Endothelial cell of umbilical vein (primary cell): ENCODE measurements at regions not wholly inside any gene's neighbourhood (a gene's known extent, or its start where the extent isn't known, plus 50 kb on each side); places are given as distances from the start of the nearest gene placed in this dataset.

ENCODE experiments used
- BruUV-seq: library from RNA; stranded (reverse); fragments of 400-500 nt; replicated peaks from 2 replicates; lab custom pipeline; 2021; lab: Mats Ljungman, UMichigan
- CTCF ChIA-PET: fragments of 300-600, 350-600 bp; sonication (Branson Sonifier 250); formaldehyde crosslinking; loops from one replicate; lab custom pipeline; 2021; ENCODE audit warnings: antibody characterized with exemption, inconsistent platforms; lab: Charles Lee
- POLR2A ChIA-PET: fragments of 300-600, 350-600 bp; sonication (Branson Sonifier 250); formaldehyde crosslinking; loops from one replicate; lab custom pipeline; 2021; ENCODE audit warnings: antibody characterized with exemption, inconsistent platforms; lab: Charles Lee
- DNase-seq: peaks from one replicate; pipeline ENCODE4 v3.0.0-alpha.2; 2011; ENCODE audit warnings: low read depth, low spot score
- FAIRE-seq: peaks from 2 replicates; lab custom pipeline; 2011; peaks lifted over from hg19 to GRCh38; lab: Jason Lieb, UNC
- H2AFZ ChIP-seq: 2 replicates; pipeline ENCODE4 v1.6.0; 2012; ENCODE audit warnings: low read depth, low read length, control low read depth, inconsistent platforms
- H3K27ac ChIP-seq: 2 replicates; pipeline ENCODE4 v1.5.1; 2011; ENCODE audit warnings: low read depth, mild to moderate bottlenecking, control low read depth, low read length, moderate library complexity; ENCODE audit not compliant: insufficient read depth
- H3K27me3 ChIP-seq, 2 experiments: 2 replicates each; pipeline versions ENCODE4 v1.6.0 to v1.6.1; 2011; ENCODE audit warnings: low read length in 2 of 2, mixed read lengths in 1 of 2; ENCODE audit not compliant: control insufficient read depth in 2 of 2, insufficient read depth in 2 of 2
- H3K36me3 ChIP-seq, 2 experiments: 2 replicates in 1 of 2; 3 replicates in 1 of 2; pipeline ENCODE4 v1.5.1; 2011; ENCODE audit warnings: low read length in 2 of 2, mild to moderate bottlenecking in 1 of 2, moderate library complexity in 1 of 2; ENCODE audit not compliant: control insufficient read depth in 2 of 2, insufficient read depth in 2 of 2; ENCODE audit errors: extremely low read depth in 1 of 2
- H3K4me1 ChIP-seq: 3 replicates; pipeline ENCODE4 v1.5.1; 2011; ENCODE audit warnings: mild to moderate bottlenecking, low read length; ENCODE audit not compliant: control insufficient read depth, insufficient read depth; ENCODE audit errors: extremely low read depth
- H3K4me2 ChIP-seq: 2 replicates; pipeline ENCODE4 v1.6.1; 2011; ENCODE audit warnings: low read length, control low read depth, mixed read lengths; ENCODE audit not compliant: insufficient read depth
- H3K4me3 ChIP-seq, 3 experiments: fragments of 200-600 bp in 1 of 3; sonication (generic), shearing (Covaris generic) in 1 of 3; replicated peaks in 1 of 3; 2 replicates each; pipeline ENCODE4 v1.5.1; 2011 to 2016; ENCODE audit warnings: control low read depth in 3 of 3, low read length in 3 of 3, mild to moderate bottlenecking in 2 of 3, inconsistent platforms in 1 of 3, low read depth in 1 of 3, moderate library complexity in 1 of 3; ENCODE audit not compliant: insufficient read depth in 1 of 3
- H3K79me2 ChIP-seq: 2 replicates; pipeline ENCODE4 v1.6.0; 2012; ENCODE audit warnings: low read length, inconsistent platforms; ENCODE audit not compliant: control insufficient read depth, insufficient read depth
- H3K9ac ChIP-seq: replicated peaks from 2 replicates; pipeline ENCODE3; 2011; ENCODE audit warnings: low read length, control low read depth; ENCODE audit not compliant: insufficient read depth; ENCODE audit errors: extremely low read depth
- H3K9me1 ChIP-seq: replicated peaks from 3 replicates; pipeline ENCODE4 v1.6.0; 2011; ENCODE audit warnings: mild to moderate bottlenecking, low read length; ENCODE audit not compliant: control insufficient read depth, insufficient read depth; ENCODE audit errors: extremely low read depth
- H3K9me3 ChIP-seq: replicated peaks from 2 replicates; pipeline ENCODE4 v1.5.1; 2012; ENCODE audit warnings: low read length, inconsistent platforms; ENCODE audit not compliant: control insufficient read depth, insufficient read depth
- H4K20me1 ChIP-seq: replicated peaks from 2 replicates; pipeline ENCODE3; 2011; ENCODE audit warnings: mild to moderate bottlenecking, low read length; ENCODE audit not compliant: control insufficient read depth, insufficient read depth; ENCODE audit errors: extremely low read depth
- EZH2 ChIP-seq: IDR thresholded peaks from 2 replicates; pipeline ENCODE4 v1.6.1; 2012; ENCODE audit warnings: borderline replicate concordance, low read depth, mild to moderate bottlenecking, moderate library complexity, low read length, inconsistent platforms; ENCODE audit not compliant: severe bottlenecking
- FOS ChIP-seq: IDR thresholded peaks from 2 replicates; pipeline ENCODE4 v1.6.1; 2011; ENCODE audit warnings: mild to moderate bottlenecking, low read length, moderate library complexity, borderline replicate concordance; ENCODE audit not compliant: insufficient read depth
- GATA2 ChIP-seq: IDR thresholded peaks from 2 replicates; pipeline ENCODE4 v1.7.0; 2011; ENCODE audit warnings: low read depth, mild to moderate bottlenecking, moderate library complexity, mixed read lengths, low read length; ENCODE audit not compliant: insufficient read length, insufficient read depth
- JUN ChIP-seq: IDR thresholded peaks from 2 replicates; pipeline ENCODE4 v1.6.1; 2011; ENCODE audit warnings: borderline replicate concordance, low read depth; ENCODE audit not compliant: insufficient read length, insufficient read depth
- POLR2AphosphoS5 ChIP-seq: IDR thresholded peaks from 2 replicates; pipeline ENCODE4 v1.6.1; 2012; ENCODE audit warnings: low read depth, mild to moderate bottlenecking, control low read depth, low read length, moderate library complexity; ENCODE audit not compliant: insufficient read depth
- dilution Hi-C: fragments of 300-500 bp; cut with MboI; formaldehyde crosslinking; loops from one replicate; pipeline ENCODE4 v1.15.0; 2019; ENCODE audit warnings: low sequenced_read_pairs; ENCODE audit not compliant: extremely low pct_ligation_motif_present
- intact Hi-C: fragments of 100-400 bp; cut with micrococcal nuclease; formaldehyde crosslinking; loops from one replicate; pipeline ENCODE4 v1.10.0; 2022
- TF ChIP-seq, protein P1 (sequence below): IDR thresholded peaks from 2 replicates; pipeline ENCODE4 v1.6.1; 2011; ENCODE audit not compliant: insufficient read depth, insufficient read length
- TF ChIP-seq, protein P2 (sequence below), 2 donors: IDR thresholded peaks; 1 replicate in 1 of 2; 2 replicates in 1 of 2; pipeline ENCODE4 v1.5.1; 2011; ENCODE audit warnings: low read length in 2 of 2, mild to moderate bottlenecking in 2 of 2, moderate library complexity in 2 of 2, control low read depth in 1 of 2, inconsistent platforms in 1 of 2, low read depth in 1 of 2; ENCODE audit not compliant: insufficient read depth in 1 of 2; ENCODE audit errors: extremely low read depth in 1 of 2

DNA sequence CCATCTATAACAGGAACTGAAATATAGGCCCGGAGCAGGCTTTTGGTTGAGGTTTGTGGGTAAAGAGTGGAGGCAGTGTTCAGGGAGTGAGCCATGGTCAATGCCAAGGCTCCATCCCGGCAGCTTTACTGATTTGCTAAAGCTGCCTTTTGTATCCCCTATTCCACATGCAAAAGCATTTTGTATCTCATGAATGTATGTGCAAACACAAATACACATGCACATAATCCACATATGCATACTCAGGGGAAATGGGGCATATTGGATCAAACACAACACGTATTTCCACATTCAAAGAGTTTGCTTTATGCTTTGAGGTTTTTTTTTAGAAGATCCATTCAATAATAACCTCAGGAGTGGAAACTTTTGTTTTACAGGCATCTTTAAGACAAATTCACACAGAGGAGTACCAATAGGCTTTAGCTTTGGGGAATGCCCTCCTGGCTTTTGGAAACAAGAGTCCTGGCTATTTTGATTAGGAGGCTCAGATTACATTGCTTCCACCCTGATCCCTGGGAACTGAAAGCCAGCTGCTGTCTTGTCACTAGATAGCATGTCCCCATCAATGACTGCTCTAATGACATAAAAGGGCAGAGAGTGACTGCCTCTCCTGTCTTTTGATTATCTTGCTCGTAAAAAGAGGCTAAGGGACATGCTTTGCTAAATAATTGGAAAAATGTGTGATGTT, 263.2 kb downstream of the EN1 start:
- FAIRE-seq, result no peak
- no peak overlapping the region for H3K27ac ChIP-seq
- no TSS peak for BruUV-seq
- no peak overlapping the region for H3K4me2 ChIP-seq
- H3K79me2 ChIP-seq, result no peaks in the 10 kb centered on the region
- no peak for TF ChIP-seq JUN
- no peak for TF ChIP-seq FOS
- TF ChIP-seq, protein P1, sequence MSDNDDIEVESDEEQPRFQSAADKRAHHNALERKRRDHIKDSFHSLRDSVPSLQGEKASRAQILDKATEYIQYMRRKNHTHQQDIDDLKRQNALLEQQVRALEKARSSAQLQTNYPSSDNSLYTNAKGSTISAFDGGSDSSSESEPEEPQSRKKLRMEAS, result no peak
- no peak for TF ChIP-seq GATA2
- TF ChIP-seq EZH2, result no peak
- TF ChIP-seq, protein P2, sequence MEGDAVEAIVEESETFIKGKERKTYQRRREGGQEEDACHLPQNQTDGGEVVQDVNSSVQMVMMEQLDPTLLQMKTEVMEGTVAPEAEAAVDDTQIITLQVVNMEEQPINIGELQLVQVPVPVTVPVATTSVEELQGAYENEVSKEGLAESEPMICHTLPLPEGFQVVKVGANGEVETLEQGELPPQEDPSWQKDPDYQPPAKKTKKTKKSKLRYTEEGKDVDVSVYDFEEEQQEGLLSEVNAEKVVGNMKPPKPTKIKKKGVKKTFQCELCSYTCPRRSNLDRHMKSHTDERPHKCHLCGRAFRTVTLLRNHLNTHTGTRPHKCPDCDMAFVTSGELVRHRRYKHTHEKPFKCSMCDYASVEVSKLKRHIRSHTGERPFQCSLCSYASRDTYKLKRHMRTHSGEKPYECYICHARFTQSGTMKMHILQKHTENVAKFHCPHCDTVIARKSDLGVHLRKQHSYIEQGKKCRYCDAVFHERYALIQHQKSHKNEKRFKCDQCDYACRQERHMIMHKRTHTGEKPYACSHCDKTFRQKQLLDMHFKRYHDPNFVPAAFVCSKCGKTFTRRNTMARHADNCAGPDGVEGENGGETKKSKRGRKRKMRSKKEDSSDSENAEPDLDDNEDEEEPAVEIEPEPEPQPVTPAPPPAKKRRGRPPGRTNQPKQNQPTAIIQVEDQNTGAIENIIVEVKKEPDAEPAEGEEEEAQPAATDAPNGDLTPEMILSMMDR (IDR thresholded peaks at IDR 0.05; ENCODE audit: extremely low read depth in 1 of 2, insufficient read depth in 1 of 2, low read depth in 1 of 2, low read length in 2 of 2), result no peak
- TF ChIP-seq POLR2AphosphoS5, result no peak
- no peak overlapping the region for H2AFZ ChIP-seq
- no peak overlapping the region for H3K9ac ChIP-seq
- no peaks in the 10 kb centered on the region for H3K36me3 ChIP-seq
- intact Hi-C loops (no loop called here), dilution Hi-C loops (no loop called here)
- no peaks in the 10 kb centered on the region for H3K4me1 ChIP-seq
- no peak overlapping the region for H3K4me3 ChIP-seq
- H4K20me1 ChIP-seq, result no peaks in the 10 kb centered on the region
- ChIA-PET POLR2A (no interaction called here), CTCF (no interaction called here)
- no peak for DNase-seq
- H3K9me3 ChIP-seq, result no peaks in the 10 kb centered on the region
- H3K27me3 ChIP-seq, result no peaks in the 10 kb centered on the region
- H3K9me1 ChIP-seq, result no peaks in the 10 kb centered on the region
